AG04450 (cell line): ENCODE measurements at regions not wholly inside any gene's neighbourhood (a gene's known extent, or its start where the extent isn't known, plus 50 kb on each side); places are given as distances from the start of the nearest gene placed in this dataset.
"Not testable (repeated sequence)": the region's sequence is repeated elsewhere in the genome, so short reads cannot be mapped to it uniquely, and the experiment has no call there.

ENCODE experiments used
- CTCF ChIA-PET: fragments of 300-600, 350-600 bp; formaldehyde crosslinking; extraction: SDS; loops from one replicate; lab custom pipeline; 2022; ENCODE audit warnings: antibody characterized with exemption, inconsistent platforms; lab: Charles Lee
- POLR2A ChIA-PET: fragments of 350-600 bp; formaldehyde crosslinking; extraction: SDS; loops from one replicate; lab custom pipeline; 2021; ENCODE audit warnings: antibody characterized with exemption, inconsistent platforms; lab: Yijun Ruan, JAX
- DNase-seq: peaks from one replicate; pipeline ENCODE4 v3.0.0-alpha.2; 2011; ENCODE audit warnings: low read depth, low spot score
- H3K27ac ChIP-seq: one replicate; pipeline ENCODE4 v1.5.1; 2012; ENCODE audit warnings: low read depth, low read length, control low read depth
- H3K27me3 ChIP-seq: one replicate; pipeline ENCODE4 v1.6.0; 2012; ENCODE audit warnings: low read length; ENCODE audit not compliant: control insufficient read depth, insufficient read depth
- H3K4me3 ChIP-seq: 2 replicates; pipeline ENCODE4 v1.5.1; 2011; ENCODE audit warnings: mild to moderate bottlenecking, low read depth, low read length, control low read depth
- H3K9me3 ChIP-seq: 2 replicates; pipeline ENCODE4 v1.5.1; 2012; ENCODE audit warnings: low read length; ENCODE audit not compliant: control insufficient read depth, insufficient read depth
- CTCF ChIP-seq: IDR thresholded peaks from 2 replicates; pipeline ENCODE4 v1.5.1; 2011; ENCODE audit warnings: low read depth, low read length, control low read depth, inconsistent platforms

DNA sequence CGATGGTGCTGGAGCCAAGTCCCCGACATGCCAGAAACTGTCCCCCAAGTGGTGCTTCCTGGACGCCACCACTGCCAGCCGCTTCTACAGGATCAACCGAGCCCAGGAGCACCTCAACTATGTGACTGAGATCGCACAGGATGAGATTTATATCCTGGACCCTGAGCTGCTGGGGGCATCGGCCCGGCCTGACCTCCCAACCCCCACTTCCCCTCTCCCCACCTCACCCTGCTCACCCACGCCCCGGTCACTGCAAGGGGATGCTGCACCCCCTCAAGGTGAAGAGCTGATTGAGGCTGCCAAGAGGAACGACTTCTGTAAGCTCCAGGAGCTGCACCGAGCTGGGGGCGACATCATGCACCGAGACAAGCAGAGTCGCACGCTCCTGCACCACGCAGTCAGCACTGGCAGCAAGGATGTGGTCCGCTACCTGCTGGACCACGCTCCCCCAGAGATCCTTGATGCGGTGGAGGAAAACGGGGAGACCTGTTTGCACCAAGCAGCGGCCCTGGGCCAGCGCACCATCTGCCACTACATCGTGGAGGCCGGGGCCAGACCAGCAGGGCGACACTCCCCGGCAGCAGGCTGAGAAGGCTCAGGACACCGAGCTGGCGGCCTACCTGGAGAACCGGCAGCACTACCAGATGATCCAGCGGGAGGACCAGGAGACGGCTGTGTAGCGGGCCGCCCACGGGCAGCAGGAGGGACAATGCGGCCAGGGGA, 91.0 kb downstream of the LACC1 start:
- H3K27me3 ChIP-seq, DNase-seq, POLR2A ChIA-PET, H3K27ac ChIP-seq, H3K4me3 ChIP-seq, CTCF ChIA-PET: not testable (repeated sequence)
- H3K9me3 ChIP-seq: peaks cover 26% of the 10 kb centered on the region

DNA sequence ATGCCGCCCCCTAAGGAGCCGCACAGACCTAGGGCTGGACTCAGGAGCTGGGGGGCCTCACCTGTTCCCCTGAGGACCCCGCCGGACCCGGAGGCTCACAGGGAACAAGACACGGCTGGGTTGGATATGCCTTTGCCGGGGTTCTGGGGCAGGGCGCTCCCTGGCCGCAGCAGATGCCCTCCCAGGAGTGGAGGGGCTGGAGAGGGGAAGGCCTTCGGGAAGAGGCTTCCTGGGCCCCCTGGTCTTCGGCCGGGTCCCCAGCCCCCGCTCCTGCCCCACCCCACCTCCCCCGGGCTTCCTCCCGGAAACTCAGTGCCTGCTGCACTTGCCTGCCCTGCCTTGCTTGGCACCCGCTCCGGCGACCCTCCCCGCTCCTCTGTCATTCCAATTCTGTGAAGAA, 91.6 kb downstream of the LACC1 start:
- H3K27me3 ChIP-seq, CTCF ChIA-PET, POLR2A ChIA-PET, H3K4me3 ChIP-seq, H3K27ac ChIP-seq, DNase-seq: not testable (repeated sequence)
- peaks cover 26% of the 10 kb centered on the region for H3K9me3 ChIP-seq

DNA sequence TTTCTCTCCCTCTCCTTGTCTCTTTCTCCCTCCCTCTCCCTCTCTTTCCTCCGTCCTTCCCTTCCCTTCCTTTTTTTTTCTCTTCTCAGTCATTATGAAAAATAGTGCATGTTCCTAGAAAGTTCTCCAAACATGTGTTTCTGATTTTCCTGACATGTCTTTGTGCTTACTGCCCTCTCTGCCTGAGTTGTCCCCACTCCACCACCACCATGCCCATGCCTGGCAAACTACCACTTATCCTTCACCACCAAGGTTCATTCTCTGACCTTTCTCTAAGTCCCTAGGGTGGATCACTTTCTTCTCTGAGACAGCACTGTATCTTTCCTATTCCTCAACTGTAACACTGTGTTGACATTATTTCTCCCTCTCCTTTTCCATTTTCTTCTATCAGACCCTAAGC, 98.2 kb downstream of the LACC1 start:
- no peak overlapping the region for H3K4me3 ChIP-seq
- CTCF ChIA-PET: no interaction called here
- H3K27me3 ChIP-seq: peaks cover 10% of the 10 kb centered on the region
- POLR2A ChIA-PET: no interaction called here
- H3K9me3 ChIP-seq: no peaks in the 10 kb centered on the region
- no peak for TF ChIP-seq CTCF
- no peak for DNase-seq
- no peak overlapping the region for H3K27ac ChIP-seq

DNA sequence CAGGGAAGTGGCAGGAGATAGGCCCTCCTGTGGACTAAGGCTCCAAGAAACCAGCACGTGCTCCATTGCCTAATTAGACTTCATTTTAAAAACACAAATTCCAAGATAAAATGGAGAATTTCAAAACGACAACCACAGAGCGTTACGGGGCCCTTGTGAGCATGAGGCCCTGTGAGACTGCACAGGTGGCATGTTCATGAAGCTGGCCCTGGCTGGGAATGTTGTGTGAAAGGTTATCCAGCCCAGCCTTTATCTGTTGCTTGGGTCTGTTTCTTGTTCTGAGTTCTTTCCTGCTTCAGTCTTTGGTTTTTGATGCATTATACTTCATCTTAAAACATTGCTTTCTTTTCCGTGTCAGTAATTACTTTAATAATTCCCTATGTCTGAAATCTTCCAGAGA, 99.0 kb downstream of the LACC1 start:
- DNase-seq: no peak
- POLR2A ChIA-PET: no interaction called here
- H3K9me3 ChIP-seq: no peaks in the 10 kb centered on the region
- peaks cover 10% of the 10 kb centered on the region for H3K27me3 ChIP-seq
- no peak overlapping the region for H3K4me3 ChIP-seq
- CTCF ChIA-PET: no interaction called here
- H3K27ac ChIP-seq: no peak overlapping the region
- TF ChIP-seq CTCF: no peak

GRCh38 chr13:43979492-43979891, 99.8 kb downstream of the LACC1 start:
- TF ChIP-seq CTCF: no peak
- CTCF ChIA-PET: no interaction called here
- DNase-seq: no peak
- Histone ChIP-seq H3K9me3 (no peaks in the 10 kb centered on the region), H3K27ac (no peak overlapping the region), H3K27me3 (peaks cover 10% of the 10 kb centered on the region), H3K4me3 (no peak overlapping the region)
- POLR2A ChIA-PET: no interaction called here

DNA sequence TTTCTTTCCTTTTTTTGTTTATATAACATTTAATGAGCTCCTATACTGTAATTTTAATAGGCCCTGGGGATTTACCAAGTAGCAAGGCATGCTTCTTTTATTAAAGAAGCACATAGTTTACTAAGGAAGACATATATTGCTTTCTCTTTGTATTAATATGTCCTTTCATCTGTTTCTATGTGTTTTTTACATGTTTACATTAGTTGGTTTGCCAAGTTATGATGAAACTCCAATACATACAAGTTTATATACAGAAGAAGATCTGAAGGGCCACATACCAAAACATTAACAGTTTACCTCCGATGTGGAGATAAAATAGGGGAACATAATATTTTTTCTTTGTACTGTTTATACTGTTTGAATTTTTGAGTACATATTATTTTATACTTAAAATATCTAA, 100.9 kb downstream of the LACC1 start:
- no peak overlapping the region for H3K27ac ChIP-seq
- ChIA-PET POLR2A (no interaction called here), CTCF (interaction anchor here (2.2 kb wide), 1 partner anchor 72 kb away, joined by 5 read pairs; no protein-coding TSS in a partner anchor)
- no peak for DNase-seq
- no peak overlapping the region for H3K4me3 ChIP-seq
- peaks cover 10% of the 10 kb centered on the region for H3K27me3 ChIP-seq
- no peaks in the 10 kb centered on the region for H3K9me3 ChIP-seq
- TF ChIP-seq CTCF: no peak
